Bronchial epithelial cell (primary cell): ENCODE measurements at regions not wholly inside any gene's neighbourhood (a gene's known extent, or its start where the extent isn't known, plus 50 kb on each side); places are given as distances from the start of the nearest gene placed in this dataset.
A peak's percentile ranks its signal among the peaks of the same experiment; 100 is the strongest.

ENCODE experiments used
- DNase-seq: peaks from one replicate; pipeline ENCODE4 v3.0.0-alpha.2; 2010; ENCODE audit warnings: low read depth
- FAIRE-seq: peaks from 2 replicates; lab custom pipeline; 2011; peaks lifted over from hg19 to GRCh38; lab: Jason Lieb, UNC
- H3K27me3 ChIP-seq: 2 replicates; pipeline ENCODE4 v1.5.1; 2011; ENCODE audit warnings: low read length; ENCODE audit not compliant: control insufficient read depth, insufficient read depth
- H3K36me3 ChIP-seq: 2 replicates; pipeline ENCODE4 v1.5.1; 2011; ENCODE audit warnings: low read length; ENCODE audit not compliant: control insufficient read depth, insufficient read depth
- H3K4me3 ChIP-seq: 2 replicates; pipeline ENCODE4 v1.5.1; 2011; ENCODE audit warnings: mild to moderate bottlenecking, low read depth, low read length, control low read depth
- CTCF ChIP-seq: IDR thresholded peaks from 2 replicates; pipeline ENCODE4 v1.5.1; 2011; ENCODE audit warnings: mild to moderate bottlenecking, moderate library complexity, low read length, control low read depth, inconsistent platforms; ENCODE audit not compliant: insufficient read depth, severe bottlenecking

- DNase-seq, result no peak
- Histone ChIP-seq H3K4me3 (no peak overlapping the region), H3K27me3 (no peaks in the 10 kb centered on the region), H3K36me3 (no peaks in the 10 kb centered on the region)
- FAIRE-seq, result no peak
- TF ChIP-seq CTCF, result no peak
Observed at GRCh38 chr7:19948160-19948559, 174.7 kb upstream of the TMEM196 start.

GRCh38 chr7:19944363-19945120, 171.1 kb upstream of the TMEM196 start:
- TF ChIP-seq CTCF, result no peak
- FAIRE-seq, result no peak
- peak; percentile 50 for DNase-seq

GRCh38 chr7:19939746-19940145, 166.3 kb upstream of the TMEM196 start:
- FAIRE-seq, result no peak
- TF ChIP-seq CTCF, result no peak
- Histone ChIP-seq H3K4me3 (no peak overlapping the region), H3K36me3 (no peaks in the 10 kb centered on the region), H3K27me3 (no peaks in the 10 kb centered on the region)
- DNase-seq, result peak; percentile 91

More at GRCh38 chr7:19944363-19945120, 171.1 kb upstream of the TMEM196 start:
- H3K36me3 ChIP-seq, result no peaks in the 10 kb centered on the region
- no peak overlapping the region for H3K4me3 ChIP-seq
- no peaks in the 10 kb centered on the region for H3K27me3 ChIP-seq

GRCh38 chr7:19932549-19933249, 159.3 kb upstream of the TMEM196 start:
- Histone ChIP-seq H3K4me3 (no peak overlapping the region), H3K36me3 (no peaks in the 10 kb centered on the region), H3K27me3 (no peaks in the 10 kb centered on the region)
- DNase-seq (no peak), FAIRE-seq (no peak)
- no peak for TF ChIP-seq CTCF

GRCh38 chr7:19930851-19931250, 157.4 kb upstream of the TMEM196 start:
- no peaks in the 10 kb centered on the region for H3K27me3 ChIP-seq
- H3K36me3 ChIP-seq, result no peaks in the 10 kb centered on the region
- TF ChIP-seq CTCF, result no peak
- DNase-seq (no peak), FAIRE-seq (no peak)
- no peak overlapping the region for H3K4me3 ChIP-seq
